ENCODE measurements at regions not wholly inside any gene's neighbourhood (a gene's known extent, or its start where the extent isn't known, plus 50 kb on each side); places are given as distances from the start of the nearest gene placed in this dataset.
A peak's percentile ranks its signal among the peaks of the same experiment; 100 is the strongest.

- Mint-ChIP-seq H3K27me3 (peaks cover 49 to 65% (median 51%) of the 10 kb centered on the region in 3 donors), H3K4me3 (no peak overlapping the region), H3K27ac (no peak overlapping the region), H3K4me1 (peaks cover 6 to 9% (median 8%) of the 10 kb centered on the region in 3 donors), H3K36me3 (no peaks in the 10 kb centered on the region), H3K9me3 (peaks cover 0 to 3% (median 0%) of the 10 kb centered on the region in 7 donors)
- ATAC-seq (ENCODE audit: low read depth in 2 of 2): no peak
- DNase-seq: no peak
These were observed 93.8 kb downstream of the TMEM30B start for GRCh38 chr14:61187196-61187905.

- DNase-seq: no peak
- Mint-ChIP-seq H3K4me3 (no peak overlapping the region), H3K27ac (no peak overlapping the region), H3K9me3 (peaks cover 0 to 3% (median 0%) of the 10 kb centered on the region in 7 donors), H3K36me3 (no peaks in the 10 kb centered on the region), H3K4me1 (peaks cover 6 to 9% (median 8%) of the 10 kb centered on the region in 3 donors), H3K27me3 (peaks cover 41 to 57% (median 49%) of the 10 kb centered on the region in 3 donors)
- no peak for ATAC-seq (ENCODE audit: low read depth in 2 of 2)
These were observed 94.6 kb downstream of the TMEM30B start for GRCh38 chr14:61186341-61187195.

GRCh38 chr14:61185534-61185933, 95.6 kb downstream of the TMEM30B start:
- Mint-ChIP-seq H3K4me1 (peaks cover 6 to 9% (median 8%) of the 10 kb centered on the region in 3 donors), H3K27ac (no peak overlapping the region), H3K4me3 (no peak overlapping the region), H3K36me3 (no peaks in the 10 kb centered on the region), H3K27me3 (peaks cover 43 to 49% (median 45%) of the 10 kb centered on the region in 3 donors), H3K9me3 (peaks cover 0 to under 1% (median 0%) of the 10 kb centered on the region in 7 donors)
- ATAC-seq (ENCODE audit: low read depth in 2 of 2): no peak
- DNase-seq: no peak

GRCh38 chr14:61184112-61184511, 97.0 kb downstream of the TMEM30B start:
- peaks cover 0 to 7% (median 0%) of the 10 kb centered on the region in 7 donors for H3K9me3 Mint-ChIP-seq
- no peak for ATAC-seq (ENCODE audit: low read depth in 2 of 2)
- no peak overlapping the region for H3K27ac Mint-ChIP-seq
- H3K36me3 Mint-ChIP-seq: no peaks in the 10 kb centered on the region
- DNase-seq: no peak
- no peak overlapping the region for H3K4me3 Mint-ChIP-seq
- H3K27me3 Mint-ChIP-seq: peaks cover 28 to 43% (median 31%) of the 10 kb centered on the region in 3 donors
- peaks cover under 1% of the 10 kb centered on the region in 3 donors for H3K4me1 Mint-ChIP-seq

GRCh38 chr14:61183196-61183885, 97.8 kb downstream of the TMEM30B start:
- no peaks in the 10 kb centered on the region for H3K4me1 Mint-ChIP-seq
- peak overlapping the region in 1 of 8 donors; percentile 11 for H3K4me3 Mint-ChIP-seq
- no peak overlapping the region for H3K27ac Mint-ChIP-seq
- ATAC-seq (ENCODE audit: low read depth in 2 of 2): no peak
- H3K27me3 Mint-ChIP-seq: peaks cover 27 to 46% (median 27%) of the 10 kb centered on the region in 3 donors
- no peak for DNase-seq
- H3K9me3 Mint-ChIP-seq: peaks cover 0 to 11% (median 0%) of the 10 kb centered on the region in 7 donors
- H3K36me3 Mint-ChIP-seq: no peaks in the 10 kb centered on the region

- ATAC-seq (ENCODE audit: low read depth in 2 of 2): no peak
- Mint-ChIP-seq H3K9me3 (peaks cover 0 to 11% (median 0%) of the 10 kb centered on the region in 7 donors), H3K36me3 (no peaks in the 10 kb centered on the region), H3K4me3 (no peak overlapping the region), H3K27me3 (peaks cover 20 to 32% (median 25%) of the 10 kb centered on the region in 3 donors), H3K4me1 (no peaks in the 10 kb centered on the region), H3K27ac (no peak overlapping the region)
- DNase-seq: no peak
These were observed 101.2 kb downstream of the TMEM30B start for GRCh38 chr14:61179796-61180398.

GRCh38 chr14:61179061-61179690, 102.0 kb downstream of the TMEM30B start:
- no peaks in the 10 kb centered on the region for H3K36me3 Mint-ChIP-seq
- no peaks in the 10 kb centered on the region for H3K4me1 Mint-ChIP-seq
- peaks cover 25 to 26% (median 25%) of the 10 kb centered on the region in 3 donors for H3K27me3 Mint-ChIP-seq
- DNase-seq (no peak), ATAC-seq (ENCODE audit: low read depth in 2 of 2) (no peak)
- H3K9me3 Mint-ChIP-seq: peaks cover 0 to 11% (median 0%) of the 10 kb centered on the region in 7 donors
- H3K4me3 Mint-ChIP-seq: no peak overlapping the region
- no peak overlapping the region for H3K27ac Mint-ChIP-seq

GRCh38 chr14:61178226-61179060, 102.7 kb downstream of the TMEM30B start:
- Mint-ChIP-seq H3K36me3 (no peaks in the 10 kb centered on the region), H3K9me3 (peaks cover 0 to 11% (median under 1%) of the 10 kb centered on the region in 7 donors), H3K27ac (no peak overlapping the region), H3K4me3 (no peak overlapping the region), H3K4me1 (no peaks in the 10 kb centered on the region), H3K27me3 (peaks cover 21 to 26% (median 25%) of the 10 kb centered on the region in 3 donors)
- ATAC-seq (ENCODE audit: low read depth in 2 of 2) (no peak), DNase-seq (no peak)

- Mint-ChIP-seq H3K9me3 (peaks cover 0 to 16% (median 4%) of the 10 kb centered on the region in 7 donors), H3K4me3 (no peak overlapping the region), H3K27ac (no peak overlapping the region), H3K36me3 (no peaks in the 10 kb centered on the region), H3K4me1 (no peaks in the 10 kb centered on the region), H3K27me3 (peaks cover 19 to 26% (median 25%) of the 10 kb centered on the region in 3 donors)
- no peak for DNase-seq
- no peak for ATAC-seq (ENCODE audit: low read depth in 2 of 2)
These were observed 103.6 kb downstream of the TMEM30B start for GRCh38 chr14:61177279-61178225.

- Mint-ChIP-seq H3K4me1 (no peaks in the 10 kb centered on the region), H3K4me3 (no peak overlapping the region), H3K27ac (no peak overlapping the region), H3K36me3 (no peaks in the 10 kb centered on the region), H3K9me3 (peaks cover 0 to 16% (median 4%) of the 10 kb centered on the region in 7 donors), H3K27me3 (peaks cover 19 to 25% (median 22%) of the 10 kb centered on the region in 3 donors)
- ATAC-seq (ENCODE audit: low read depth in 2 of 2) (no peak), DNase-seq (no peak)
These were observed 104.5 kb downstream of the TMEM30B start for GRCh38 chr14:61176686-61177085.

- Mint-ChIP-seq H3K27me3 (peaks cover 14 to 23% (median 20%) of the 10 kb centered on the region in 3 donors), H3K4me3 (peak overlapping the region in 1 of 8 donors; percentile 44), H3K4me1 (no peaks in the 10 kb centered on the region), H3K36me3 (no peaks in the 10 kb centered on the region), H3K27ac (no peak overlapping the region), H3K9me3 (peaks cover 0 to 14% (median 5%) of the 10 kb centered on the region in 7 donors)
- no peak for ATAC-seq (ENCODE audit: low read depth in 2 of 2)
- DNase-seq: no peak
These were observed 106.2 kb downstream of the TMEM30B start for GRCh38 chr14:61174987-61175386.
